ENCODE measurements at regions not wholly inside any gene's neighbourhood (a gene's known extent, or its start where the extent isn't known, plus 50 kb on each side); places are given as distances from the start of the nearest gene placed in this dataset.

DNA sequence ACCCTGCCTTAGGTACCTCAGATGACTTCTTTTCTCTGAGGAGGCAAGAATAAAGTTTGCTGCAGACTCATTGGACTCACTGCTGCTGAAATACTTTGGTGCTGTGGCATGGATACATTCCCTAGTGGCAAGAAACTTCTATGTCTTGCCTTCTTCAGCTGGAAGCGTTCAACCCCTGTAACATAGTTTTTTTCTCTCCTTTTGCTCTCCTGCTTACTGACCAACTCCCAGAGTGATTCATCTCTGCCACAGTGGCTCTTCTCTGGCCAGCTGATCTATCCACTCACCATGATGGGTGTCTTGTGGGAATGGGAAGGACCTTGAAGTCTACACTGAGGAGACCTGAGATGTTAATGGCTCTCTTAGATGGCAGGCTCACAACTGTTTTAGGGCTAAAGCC lies 309.3 kb upstream of the LRRTM4 start:
- H3K9me3 Mint-ChIP-seq (ENCODE audit: unreplicated experiment): peaks cover 17% of the 10 kb centered on the region

GRCh38 chr2:77831898-77832297 lies 309.7 kb upstream of the LRRTM4 start:
- H3K27ac Mint-ChIP-seq (ENCODE audit: unreplicated experiment): no peak overlapping the region
- H3K36me3 Mint-ChIP-seq (ENCODE audit: low read depth, unreplicated experiment): peaks cover 5% of the 10 kb centered on the region
- DNase-seq (ENCODE audit: low spot score): no peak
- H3K4me1 Mint-ChIP-seq (ENCODE audit: unreplicated experiment): peaks cover 3% of the 10 kb centered on the region
- H3K4me3 Mint-ChIP-seq (ENCODE audit: unreplicated experiment): no peak overlapping the region
- peaks cover 2% of the 10 kb centered on the region for H3K27me3 Mint-ChIP-seq (ENCODE audit: unreplicated experiment)
- H3K9me3 Mint-ChIP-seq (ENCODE audit: unreplicated experiment): peaks cover 18% of the 10 kb centered on the region
- TF ChIP-seq CTCF (IDR thresholded peaks at IDR 0.05; ENCODE audit: unreplicated experiment): no peak

More for the DNA sequence above, 309.3 kb upstream of the LRRTM4 start:
- no peak for DNase-seq (ENCODE audit: low spot score)
- H3K27me3 Mint-ChIP-seq (ENCODE audit: unreplicated experiment): peaks cover 1% of the 10 kb centered on the region
- H3K27ac Mint-ChIP-seq (ENCODE audit: unreplicated experiment): no peak overlapping the region
- no peak overlapping the region for H3K4me3 Mint-ChIP-seq (ENCODE audit: unreplicated experiment)
- TF ChIP-seq CTCF (IDR thresholded peaks at IDR 0.05; ENCODE audit: unreplicated experiment): no peak
- peaks cover 3% of the 10 kb centered on the region for H3K36me3 Mint-ChIP-seq (ENCODE audit: low read depth, unreplicated experiment)
- peaks cover 3% of the 10 kb centered on the region for H3K4me1 Mint-ChIP-seq (ENCODE audit: unreplicated experiment)

DNA sequence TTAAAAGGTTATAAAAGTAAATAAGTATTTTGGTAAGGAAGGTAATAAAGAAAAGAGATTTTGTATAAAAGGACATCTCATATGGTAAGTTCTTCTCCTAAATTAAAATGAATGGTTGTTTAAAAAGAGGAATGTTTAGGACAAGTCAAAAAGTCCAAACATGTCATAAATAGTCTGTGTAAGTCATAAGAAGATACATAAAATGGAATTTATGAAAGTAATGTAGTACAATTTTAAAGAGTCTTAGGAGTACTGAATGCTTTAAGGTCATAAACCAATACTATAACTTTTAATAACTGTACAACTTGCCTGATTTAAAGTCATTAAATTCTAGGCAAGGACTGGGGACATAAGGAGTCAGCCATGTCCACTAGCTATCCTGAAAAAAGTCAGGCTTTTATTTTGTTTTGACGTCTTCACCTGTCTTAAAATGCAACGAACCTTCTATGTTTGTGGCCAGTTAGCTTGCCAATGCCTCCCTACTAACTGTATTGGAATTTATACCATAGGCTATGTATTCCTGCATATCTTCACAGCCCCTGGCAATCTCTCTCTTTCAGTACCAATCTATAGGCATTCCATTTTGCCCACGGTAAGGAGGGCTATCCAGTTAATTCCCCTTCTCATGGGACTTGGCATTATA lies 312.3 kb upstream of the LRRTM4 start:
- TF ChIP-seq CTCF (IDR thresholded peaks at IDR 0.05; ENCODE audit: unreplicated experiment): no peak
- no peak overlapping the region for H3K4me3 Mint-ChIP-seq (ENCODE audit: unreplicated experiment)
- peaks cover 18% of the 10 kb centered on the region for H3K9me3 Mint-ChIP-seq (ENCODE audit: unreplicated experiment)
- H3K27ac Mint-ChIP-seq (ENCODE audit: unreplicated experiment): no peak overlapping the region
- peaks cover 2% of the 10 kb centered on the region for H3K27me3 Mint-ChIP-seq (ENCODE audit: unreplicated experiment)
- H3K36me3 Mint-ChIP-seq (ENCODE audit: low read depth, unreplicated experiment): peaks cover 5% of the 10 kb centered on the region
- H3K4me1 Mint-ChIP-seq (ENCODE audit: unreplicated experiment): no peaks in the 10 kb centered on the region
- DNase-seq (ENCODE audit: low spot score): no peak

- no peak for DNase-seq (ENCODE audit: low spot score)
- H3K4me3 Mint-ChIP-seq (ENCODE audit: unreplicated experiment): no peak overlapping the region
- peaks cover 5% of the 10 kb centered on the region for H3K36me3 Mint-ChIP-seq (ENCODE audit: low read depth, unreplicated experiment)
- peaks cover 2% of the 10 kb centered on the region for H3K27me3 Mint-ChIP-seq (ENCODE audit: unreplicated experiment)
- H3K27ac Mint-ChIP-seq (ENCODE audit: unreplicated experiment): no peak overlapping the region
- peaks cover 15% of the 10 kb centered on the region for H3K9me3 Mint-ChIP-seq (ENCODE audit: unreplicated experiment)
- no peaks in the 10 kb centered on the region for H3K4me1 Mint-ChIP-seq (ENCODE audit: unreplicated experiment)
- no peak for TF ChIP-seq CTCF (IDR thresholded peaks at IDR 0.05; ENCODE audit: unreplicated experiment)
Observed at GRCh38 chr2:77838441-77838840, 316.3 kb upstream of the LRRTM4 start.

- peaks cover 5% of the 10 kb centered on the region for H3K36me3 Mint-ChIP-seq (ENCODE audit: low read depth, unreplicated experiment)
- TF ChIP-seq CTCF (IDR thresholded peaks at IDR 0.05; ENCODE audit: unreplicated experiment): no peak
- no peak overlapping the region for H3K27ac Mint-ChIP-seq (ENCODE audit: unreplicated experiment)
- no peaks in the 10 kb centered on the region for H3K4me1 Mint-ChIP-seq (ENCODE audit: unreplicated experiment)
- no peak overlapping the region for H3K4me3 Mint-ChIP-seq (ENCODE audit: unreplicated experiment)
- peaks cover 15% of the 10 kb centered on the region for H3K9me3 Mint-ChIP-seq (ENCODE audit: unreplicated experiment)
- H3K27me3 Mint-ChIP-seq (ENCODE audit: unreplicated experiment): peaks cover 2% of the 10 kb centered on the region
- no peak for DNase-seq (ENCODE audit: low spot score)
Observed at GRCh38 chr2:77839102-77839501, 316.9 kb upstream of the LRRTM4 start.

Data from endothelial cell (in vitro differentiated cells).